ENCODE measurements at regions not wholly inside any gene's neighbourhood (a gene's known extent, or its start where the extent isn't known, plus 50 kb on each side); places are given as distances from the start of the nearest gene placed in this dataset.

DNA sequence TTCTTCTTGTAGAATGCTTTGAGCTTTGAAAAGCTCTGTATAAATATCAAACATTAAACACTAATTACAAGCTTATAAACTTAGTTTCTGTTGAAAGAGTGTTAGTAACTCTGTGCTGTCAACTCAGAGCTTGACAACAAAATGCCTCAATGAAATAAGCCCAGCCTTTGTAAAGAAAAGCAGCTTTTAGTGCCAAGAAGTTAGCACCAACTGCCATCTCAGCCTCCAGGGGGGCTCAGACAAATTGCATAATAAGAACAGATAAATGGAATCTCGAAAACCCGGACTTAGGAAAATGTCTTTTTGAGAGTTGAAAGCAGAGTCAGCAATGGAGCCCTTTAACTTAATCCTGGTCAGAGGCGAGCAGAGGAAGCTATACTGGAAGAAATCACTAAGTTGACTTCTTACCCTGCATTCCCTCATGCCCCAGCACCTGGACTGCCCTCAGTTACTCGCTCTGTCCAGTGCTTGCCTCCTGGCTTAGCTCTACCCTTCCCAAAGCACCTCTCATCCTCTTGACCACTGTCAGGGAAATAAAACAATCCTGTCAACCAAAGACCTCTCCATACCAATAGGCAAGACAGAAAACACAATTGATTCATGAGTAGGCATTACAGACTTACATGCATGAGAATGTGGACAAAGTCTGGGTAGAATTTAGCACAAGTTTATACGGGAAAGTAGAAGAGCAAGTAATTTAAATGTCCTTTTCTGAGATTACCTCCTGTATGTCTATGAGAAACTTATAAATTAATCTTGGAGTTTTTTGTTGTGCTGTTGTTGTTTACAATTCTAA lies 352.7 kb downstream of the ZNF608 start:
- in situ Hi-C loops (cut with HindIII; ENCODE audit: low sequenced_read_pairs) = no loop called here
- TF ChIP-seq, protein P1, sequence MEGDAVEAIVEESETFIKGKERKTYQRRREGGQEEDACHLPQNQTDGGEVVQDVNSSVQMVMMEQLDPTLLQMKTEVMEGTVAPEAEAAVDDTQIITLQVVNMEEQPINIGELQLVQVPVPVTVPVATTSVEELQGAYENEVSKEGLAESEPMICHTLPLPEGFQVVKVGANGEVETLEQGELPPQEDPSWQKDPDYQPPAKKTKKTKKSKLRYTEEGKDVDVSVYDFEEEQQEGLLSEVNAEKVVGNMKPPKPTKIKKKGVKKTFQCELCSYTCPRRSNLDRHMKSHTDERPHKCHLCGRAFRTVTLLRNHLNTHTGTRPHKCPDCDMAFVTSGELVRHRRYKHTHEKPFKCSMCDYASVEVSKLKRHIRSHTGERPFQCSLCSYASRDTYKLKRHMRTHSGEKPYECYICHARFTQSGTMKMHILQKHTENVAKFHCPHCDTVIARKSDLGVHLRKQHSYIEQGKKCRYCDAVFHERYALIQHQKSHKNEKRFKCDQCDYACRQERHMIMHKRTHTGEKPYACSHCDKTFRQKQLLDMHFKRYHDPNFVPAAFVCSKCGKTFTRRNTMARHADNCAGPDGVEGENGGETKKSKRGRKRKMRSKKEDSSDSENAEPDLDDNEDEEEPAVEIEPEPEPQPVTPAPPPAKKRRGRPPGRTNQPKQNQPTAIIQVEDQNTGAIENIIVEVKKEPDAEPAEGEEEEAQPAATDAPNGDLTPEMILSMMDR (IDR thresholded peaks at IDR 0.05; ENCODE audit: low read depth, low read length, missing control alignments) = no peak
- H3K4me3 ChIP-seq (ENCODE audit: low read depth, low read length) = no peak overlapping the region
- no peak for DNase-seq (ENCODE audit: low read depth)

DNA sequence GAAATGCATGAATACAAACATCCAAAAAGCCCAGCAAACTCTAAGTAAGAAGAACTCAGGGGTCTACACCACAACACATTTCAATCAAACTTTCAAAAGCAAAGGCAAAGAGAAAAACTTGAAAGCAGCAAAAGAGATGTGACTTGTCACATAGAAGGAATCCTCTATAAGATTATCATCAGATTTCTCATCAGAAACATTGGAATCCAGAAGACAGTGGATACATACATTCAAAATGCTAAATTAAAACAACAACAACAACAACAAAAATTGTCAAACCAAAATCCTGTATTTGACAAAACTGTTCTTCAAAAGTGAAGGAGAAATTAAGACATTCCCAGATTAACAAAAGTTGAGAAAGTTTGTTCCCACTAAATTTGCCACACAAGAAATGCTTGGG lies 362.7 kb downstream of the ZNF608 start:
- no peak overlapping the region for H3K4me3 ChIP-seq (ENCODE audit: low read depth, low read length)
- DNase-seq (ENCODE audit: low read depth) = no peak
- TF ChIP-seq, protein P1 (IDR thresholded peaks at IDR 0.05; ENCODE audit: low read depth, low read length, missing control alignments) = no peak
- in situ Hi-C loops (cut with HindIII; ENCODE audit: low sequenced_read_pairs) = no loop called here

DNA sequence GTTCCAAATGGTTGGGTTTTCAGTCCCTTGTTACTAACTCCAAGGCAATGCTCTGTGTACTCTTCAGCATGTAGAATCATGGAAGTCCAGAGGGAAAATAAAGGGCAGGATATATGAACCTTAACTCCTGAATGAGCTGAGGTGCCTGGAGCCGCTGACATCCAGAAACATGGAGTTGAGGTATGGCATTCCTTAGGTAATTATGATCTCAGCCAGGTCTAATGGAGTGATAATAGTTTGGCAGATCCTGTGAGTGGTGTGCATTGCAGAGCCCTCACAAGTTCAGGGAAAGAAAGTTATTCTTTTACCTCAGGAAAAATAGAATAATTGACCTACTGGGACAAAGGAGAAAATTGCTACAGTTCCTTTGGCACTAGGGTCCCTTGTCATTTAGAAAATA lies 369.1 kb downstream of the ZNF608 start:
- no peak overlapping the region for H3K4me3 ChIP-seq (ENCODE audit: low read depth, low read length)
- no peak for DNase-seq (ENCODE audit: low read depth)
- in situ Hi-C loops (cut with HindIII; ENCODE audit: low sequenced_read_pairs) = no loop called here

DNA sequence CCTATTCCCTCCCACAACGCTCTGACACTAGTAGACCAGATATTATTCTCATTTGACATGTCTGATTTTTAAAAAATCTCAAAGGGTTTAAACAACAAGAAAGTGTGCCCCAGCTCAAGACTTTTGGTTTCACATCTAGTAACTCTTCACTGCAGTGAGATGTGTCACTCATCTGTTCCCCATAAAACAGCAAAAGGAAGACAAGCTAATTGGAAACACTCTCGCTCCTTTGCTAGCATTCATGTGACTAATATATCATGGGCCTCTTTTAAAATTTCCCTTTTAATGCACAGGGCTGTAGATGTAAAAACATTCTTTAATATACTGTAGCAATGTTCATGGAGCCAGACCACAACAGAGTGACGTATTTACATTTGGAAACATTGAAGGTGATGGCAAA lies 372.6 kb downstream of the ZNF608 start:
- in situ Hi-C loops (cut with HindIII; ENCODE audit: low sequenced_read_pairs) = no loop called here
- TF ChIP-seq, protein P1 (IDR thresholded peaks at IDR 0.05; ENCODE audit: low read depth, low read length, missing control alignments) = no peak
- H3K4me3 ChIP-seq (ENCODE audit: low read depth, low read length) = no peak overlapping the region
- DNase-seq (ENCODE audit: low read depth) = no peak

More for the DNA sequence above, 369.1 kb downstream of the ZNF608 start:
- TF ChIP-seq, protein P1 (IDR thresholded peaks at IDR 0.05; ENCODE audit: low read depth, low read length, missing control alignments) = no peak

DNA sequence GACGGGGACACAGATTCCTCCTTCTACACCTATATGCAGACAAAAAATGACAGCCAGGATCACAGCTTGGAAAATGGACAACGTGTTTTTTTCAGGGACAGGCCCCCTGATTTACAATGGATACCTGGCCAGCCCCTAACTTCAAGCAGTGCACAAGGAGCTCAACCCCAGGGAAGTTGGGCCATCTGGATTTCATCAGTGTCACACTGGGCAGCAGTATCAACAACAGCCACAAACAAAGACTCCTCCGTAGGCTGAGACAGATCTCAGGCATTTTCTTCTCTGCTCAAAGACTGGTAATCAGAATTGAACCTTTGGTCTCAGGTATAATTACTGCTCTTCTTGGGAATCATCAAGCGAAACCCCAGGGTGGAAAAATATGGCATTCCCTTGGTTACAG lies 374.0 kb downstream of the ZNF608 start:
- in situ Hi-C loops (cut with HindIII; ENCODE audit: low sequenced_read_pairs) = no loop called here
- no peak for DNase-seq (ENCODE audit: low read depth)
- no peak overlapping the region for H3K4me3 ChIP-seq (ENCODE audit: low read depth, low read length)
- TF ChIP-seq, protein P1 (IDR thresholded peaks at IDR 0.05; ENCODE audit: low read depth, low read length, missing control alignments) = no peak

DNA sequence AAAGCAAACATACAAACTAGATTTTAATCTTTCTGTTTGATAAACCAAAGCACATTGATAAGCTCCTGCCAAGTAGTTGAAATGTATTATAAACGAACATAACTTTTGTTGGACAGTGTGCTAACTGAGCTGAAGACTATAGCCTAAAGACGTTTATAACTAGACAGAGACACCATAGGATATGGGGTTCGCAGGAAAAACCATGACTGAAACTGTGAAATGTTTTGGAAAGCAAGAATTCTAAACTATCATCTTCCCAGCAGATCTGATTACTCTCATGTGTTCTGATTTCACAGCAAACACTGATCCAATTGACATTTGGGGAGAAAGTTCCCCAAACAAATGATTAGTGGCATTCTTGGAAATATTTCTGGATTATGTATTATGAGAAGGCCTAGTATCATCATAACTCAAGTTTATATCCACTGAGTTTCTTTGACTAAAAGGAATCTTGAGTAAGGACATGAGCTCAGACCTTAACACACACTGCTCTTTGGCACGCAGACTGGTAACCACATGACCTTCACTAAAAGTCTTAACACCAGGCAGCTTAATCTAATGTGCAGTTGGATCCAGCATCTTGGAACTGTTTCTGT lies 375.2 kb downstream of the ZNF608 start:
- DNase-seq (ENCODE audit: low read depth) = no peak
- TF ChIP-seq, protein P1 (IDR thresholded peaks at IDR 0.05; ENCODE audit: low read depth, low read length, missing control alignments) = no peak
- in situ Hi-C loops (cut with HindIII; ENCODE audit: low sequenced_read_pairs) = no loop called here
- no peak overlapping the region for H3K4me3 ChIP-seq (ENCODE audit: low read depth, low read length)
